Muscle of arm (tissue), 1 donor: ENCODE measurements at regions not wholly inside any gene's neighbourhood (a gene's known extent, or its start where the extent isn't known, plus 50 kb on each side); places are given as distances from the start of the nearest gene placed in this dataset.
A peak's percentile ranks its signal among the peaks of the same experiment; 100 is the strongest.
"Not testable (repeated sequence)": the region's sequence is repeated elsewhere in the genome, so short reads cannot be mapped to it uniquely, and the experiment has no call there.

Experiments used
- DNase-seq: peaks from one replicate; pipeline ENCODE4 v3.0.0-alpha.2; 2013

DNA sequence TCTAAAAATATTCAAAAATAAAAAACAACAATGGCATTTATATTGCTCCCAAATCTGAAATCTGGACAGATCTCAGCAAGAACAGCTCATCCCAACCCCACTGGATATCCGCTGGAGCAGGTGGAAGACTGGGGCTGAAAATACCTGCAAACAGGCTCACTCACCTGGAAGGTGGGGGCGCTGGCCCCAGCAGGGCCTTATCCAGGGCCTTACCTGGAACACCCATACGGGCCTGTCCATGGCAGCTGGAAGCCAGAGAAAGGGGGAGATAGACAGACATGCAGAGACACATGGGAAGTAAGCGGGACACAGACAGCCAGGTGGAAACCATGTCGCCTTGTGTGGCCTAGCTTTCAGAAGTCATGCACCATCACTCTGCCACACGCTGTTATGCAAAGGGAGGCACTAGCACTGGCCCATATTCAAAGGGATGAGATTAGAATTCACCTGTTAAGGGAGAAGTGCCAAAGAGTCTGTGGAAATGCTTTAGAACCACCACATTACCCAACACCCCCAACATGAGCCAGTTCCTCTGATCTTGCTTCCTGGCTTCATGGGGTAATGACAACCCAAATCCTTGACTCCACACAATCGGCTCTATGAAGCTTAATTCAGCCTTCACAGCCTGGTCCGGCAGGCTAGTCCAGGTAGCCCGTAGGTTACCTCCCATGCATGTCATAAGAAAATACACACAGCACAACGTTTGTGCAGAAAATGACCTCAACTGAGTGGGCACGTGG lies 99.0 kb upstream of the CDYL start:
- no peak for DNase-seq

DNA sequence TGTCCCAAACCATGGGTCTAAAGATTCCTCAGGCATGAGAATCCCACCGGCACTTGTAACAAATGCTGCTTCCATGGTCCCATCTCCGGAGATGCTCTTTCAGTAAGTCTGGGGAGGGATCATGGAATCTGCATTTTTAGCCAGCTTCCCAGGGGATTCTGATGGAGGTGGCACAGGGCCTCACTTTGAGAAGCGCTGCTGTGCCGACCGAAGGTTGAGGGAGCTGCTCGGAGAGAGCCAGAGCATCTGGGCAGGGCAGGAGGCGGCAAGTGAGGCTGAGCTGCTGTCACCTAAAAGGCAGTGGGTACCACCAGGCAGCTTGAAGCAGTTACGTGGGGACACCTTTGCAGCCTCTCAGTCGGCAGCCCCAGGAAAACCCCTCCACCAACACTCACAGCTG lies 100.2 kb upstream of the CDYL start:
- DNase-seq = no peak

DNA sequence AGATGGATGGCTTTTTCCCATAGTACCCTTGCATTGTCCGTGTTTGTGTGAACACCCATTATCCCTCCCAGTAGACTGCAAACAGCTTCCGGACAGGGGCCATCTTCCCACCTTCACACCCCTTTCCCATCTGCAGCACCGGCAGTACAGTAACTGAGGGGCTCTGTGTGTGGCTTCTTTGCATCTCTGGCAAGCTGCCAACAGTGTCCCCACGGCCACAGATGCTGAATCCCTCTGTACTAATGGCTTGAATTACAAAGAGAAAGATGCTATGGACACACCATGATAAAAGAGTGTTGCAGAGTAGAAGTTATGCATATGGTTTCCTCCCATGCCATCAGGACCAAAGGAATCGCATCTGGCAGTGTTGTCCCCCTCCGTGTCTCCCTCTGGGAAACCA lies 101.1 kb upstream of the CDYL start:
- no peak for DNase-seq

DNA sequence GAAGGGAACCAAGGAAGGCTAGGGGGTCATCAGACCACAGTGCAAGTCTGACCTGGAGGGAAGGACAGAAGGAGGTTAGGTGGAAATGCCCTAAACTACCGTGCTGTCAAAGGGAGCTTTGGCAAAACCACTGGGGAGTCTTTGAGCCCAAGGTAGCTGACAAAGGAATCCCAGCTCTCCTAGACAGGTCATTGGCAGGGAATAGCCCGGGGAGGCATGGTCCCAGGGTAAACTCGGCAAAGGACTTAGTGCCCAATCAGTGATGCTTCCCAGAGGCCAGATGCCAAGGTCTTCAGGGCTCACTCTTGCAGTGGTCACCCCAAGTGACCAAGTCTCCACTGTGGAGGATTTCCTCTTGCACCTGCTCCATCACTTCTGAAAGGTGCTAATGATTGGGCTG lies 102.3 kb upstream of the CDYL start:
- no peak for DNase-seq

DNA sequence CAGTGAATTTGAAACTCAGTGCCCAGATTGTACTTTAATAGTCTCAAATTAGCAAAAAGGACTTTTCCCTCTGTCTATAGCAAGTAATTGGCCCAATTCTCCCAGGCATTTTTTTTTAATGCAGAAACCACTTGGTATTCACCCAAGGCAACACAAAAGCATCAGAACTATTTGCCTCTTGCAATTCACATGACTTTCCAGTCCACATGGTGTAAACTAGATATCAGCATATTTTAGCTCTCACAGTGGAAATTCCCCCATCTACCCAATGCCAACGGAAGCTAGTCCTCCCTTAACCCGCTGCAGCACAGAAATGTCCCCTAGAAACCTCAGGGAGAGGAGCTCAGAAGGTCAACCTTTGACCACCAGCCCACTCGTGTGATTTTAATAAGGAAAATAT lies 103.4 kb upstream of the CDYL start:
- DNase-seq = no peak

DNA sequence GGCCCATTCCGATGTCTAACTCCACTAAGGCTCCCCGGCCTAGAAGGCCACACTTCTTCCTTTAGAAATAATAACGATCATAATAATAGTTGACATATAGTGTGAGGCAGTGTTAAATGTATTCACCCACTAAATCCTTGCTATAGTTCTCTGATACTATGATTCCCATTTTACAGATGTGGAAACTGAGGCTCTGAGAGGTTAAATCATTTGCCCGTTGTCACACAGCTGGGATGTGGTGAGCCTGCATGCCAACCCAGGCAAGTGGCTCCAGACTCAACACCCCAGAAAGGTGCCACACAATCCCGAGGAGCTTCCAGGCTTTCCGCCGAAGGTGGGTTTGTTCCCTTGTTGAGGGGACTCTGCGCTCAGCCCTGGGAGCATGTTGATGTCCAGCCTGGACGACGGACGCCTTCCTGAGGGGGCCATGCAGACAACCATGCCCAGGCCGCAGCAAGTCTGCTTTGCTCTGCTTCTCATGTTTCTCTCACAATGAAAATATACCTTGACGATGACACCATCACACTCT lies 104.6 kb upstream of the CDYL start:
- DNase-seq = no peak

DNA sequence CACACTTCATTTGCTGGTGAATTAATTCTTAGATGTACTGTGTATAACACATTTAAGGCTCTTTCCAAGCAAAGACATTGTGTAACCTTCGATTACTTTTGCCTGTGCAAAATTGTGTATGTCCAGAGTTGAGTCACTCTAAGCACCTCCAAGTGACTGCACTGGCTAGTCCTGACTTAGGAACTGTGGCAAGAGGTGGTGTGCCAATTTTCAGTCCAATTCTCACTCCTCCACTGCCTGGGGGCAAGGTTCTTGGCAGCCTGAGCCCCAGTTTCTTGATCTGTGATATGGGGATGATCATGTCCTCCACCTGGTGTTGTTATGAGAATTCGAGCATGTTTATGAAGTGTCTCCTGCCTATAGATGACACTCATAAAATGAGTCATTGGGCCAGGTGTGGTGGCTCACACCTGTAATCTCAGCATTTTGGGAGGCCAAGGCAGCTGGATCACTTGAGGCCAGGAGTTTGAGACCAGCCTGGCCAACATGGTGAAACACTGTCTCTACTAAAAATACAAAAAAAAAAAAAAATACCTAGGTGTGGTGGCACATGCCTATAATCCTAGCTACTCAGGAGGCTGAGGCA lies 105.3 kb upstream of the CDYL start:
- no peak for DNase-seq

DNA sequence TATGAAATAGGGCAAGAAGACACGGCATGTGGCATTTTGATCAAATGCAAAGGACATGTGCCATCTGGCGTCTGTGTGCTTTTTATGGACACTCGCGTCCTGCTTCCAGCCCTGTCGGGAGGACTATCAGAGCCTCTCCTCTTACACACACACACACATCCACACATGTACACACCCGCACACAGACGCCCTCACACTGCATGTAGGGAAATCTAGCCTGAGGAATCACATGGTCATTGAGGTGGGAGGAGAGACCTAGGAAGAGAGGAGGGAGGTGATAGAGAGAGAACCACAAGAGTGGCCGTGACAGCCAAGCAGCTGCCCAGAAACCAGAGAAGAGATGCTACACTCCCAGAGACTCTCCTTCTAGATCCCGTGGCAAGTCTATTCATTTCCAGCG lies 105.9 kb upstream of the CDYL start:
- DNase-seq = no peak

DNA sequence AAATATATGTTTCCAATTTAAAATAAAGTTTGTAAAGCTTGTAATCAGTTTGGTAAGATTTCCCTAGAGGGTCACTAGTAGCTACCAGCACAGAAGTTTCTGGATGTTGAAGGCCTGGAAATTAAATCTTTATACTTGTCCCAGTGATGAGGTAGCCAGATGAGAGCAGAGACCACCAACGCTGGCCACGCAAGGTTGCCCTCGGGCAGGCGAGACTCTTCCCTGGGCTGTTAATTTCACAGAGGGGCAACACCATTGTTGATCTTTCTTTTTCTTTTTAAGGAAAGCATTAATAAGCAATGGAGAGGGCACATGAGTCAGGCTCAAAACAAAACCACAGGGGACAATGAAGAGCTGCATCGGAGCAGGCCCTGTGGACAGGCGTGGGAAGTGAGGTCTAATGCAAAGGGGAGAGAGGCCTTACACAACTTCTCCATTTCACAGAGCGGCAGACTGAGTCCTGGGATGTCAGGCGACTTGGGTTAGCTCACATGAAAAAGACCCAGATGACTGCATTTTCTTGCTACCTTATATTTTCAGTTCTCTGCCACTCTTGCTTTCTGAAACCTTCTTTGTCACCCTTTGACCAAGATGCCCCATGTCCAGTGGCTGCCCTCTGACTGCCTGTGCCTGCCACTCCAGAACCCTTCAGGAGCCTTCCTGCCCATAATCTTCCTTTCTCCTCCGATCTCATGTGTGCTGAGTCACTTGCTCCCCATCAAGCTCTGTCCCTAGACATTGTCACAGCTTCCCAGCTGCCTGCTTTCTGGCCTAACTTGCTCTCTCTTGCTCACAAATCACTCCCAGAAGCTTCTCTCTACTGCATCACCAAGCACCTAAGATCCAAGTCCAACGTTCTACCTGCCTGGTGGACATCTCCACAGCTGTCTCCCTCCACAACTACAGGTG lies 107.7 kb upstream of the CDYL start:
- no peak for DNase-seq

DNA sequence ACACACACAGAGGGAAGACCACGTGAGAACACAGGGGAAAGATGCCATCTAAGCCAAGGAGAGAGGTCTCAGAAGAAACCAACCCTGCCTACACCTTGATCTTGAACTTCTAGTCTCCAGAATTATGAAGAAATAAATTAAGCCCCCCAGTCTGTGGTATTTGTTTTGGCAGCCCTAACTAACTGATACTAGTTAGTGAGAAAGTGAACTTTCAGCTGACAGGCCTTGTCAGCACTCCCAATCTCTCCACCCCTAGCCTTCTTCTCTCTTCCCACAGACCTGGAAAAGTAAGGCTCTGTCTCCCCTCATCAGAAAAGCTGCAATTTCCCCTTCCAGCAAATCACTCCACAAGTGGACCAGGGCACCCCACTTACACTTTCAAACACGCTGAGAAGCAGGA lies 108.6 kb upstream of the CDYL start:
- DNase-seq = no peak

DNA sequence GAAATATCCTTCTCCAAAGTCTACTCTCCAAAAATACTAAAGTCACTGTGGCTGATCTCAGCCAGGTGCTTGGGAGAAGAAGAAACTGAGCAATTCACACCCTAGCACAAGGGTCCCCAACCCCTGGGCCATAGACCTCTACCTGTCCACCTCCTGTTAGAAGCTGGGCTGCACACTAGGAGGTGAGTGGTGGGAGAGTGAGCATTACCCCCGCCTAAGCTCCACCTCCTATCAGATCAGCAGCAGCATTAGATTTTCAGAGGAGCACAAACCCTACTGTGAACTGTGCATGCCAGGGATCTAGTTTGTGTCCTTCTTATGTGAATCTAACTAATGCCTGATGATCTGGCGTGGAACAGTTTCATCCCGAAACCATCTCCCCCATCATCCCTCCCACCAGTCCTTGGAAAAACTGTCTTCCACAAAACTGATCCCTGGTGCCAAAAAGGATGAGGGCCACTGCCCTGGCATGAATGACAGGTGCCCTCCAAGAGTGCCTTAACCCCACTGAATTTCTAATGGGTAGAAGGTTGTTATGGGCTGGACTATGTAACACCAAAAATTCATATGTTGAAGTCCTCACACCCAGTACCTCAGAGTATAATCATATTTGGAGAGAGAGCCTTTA lies 109.2 kb upstream of the CDYL start:
- no peak for DNase-seq

DNA sequence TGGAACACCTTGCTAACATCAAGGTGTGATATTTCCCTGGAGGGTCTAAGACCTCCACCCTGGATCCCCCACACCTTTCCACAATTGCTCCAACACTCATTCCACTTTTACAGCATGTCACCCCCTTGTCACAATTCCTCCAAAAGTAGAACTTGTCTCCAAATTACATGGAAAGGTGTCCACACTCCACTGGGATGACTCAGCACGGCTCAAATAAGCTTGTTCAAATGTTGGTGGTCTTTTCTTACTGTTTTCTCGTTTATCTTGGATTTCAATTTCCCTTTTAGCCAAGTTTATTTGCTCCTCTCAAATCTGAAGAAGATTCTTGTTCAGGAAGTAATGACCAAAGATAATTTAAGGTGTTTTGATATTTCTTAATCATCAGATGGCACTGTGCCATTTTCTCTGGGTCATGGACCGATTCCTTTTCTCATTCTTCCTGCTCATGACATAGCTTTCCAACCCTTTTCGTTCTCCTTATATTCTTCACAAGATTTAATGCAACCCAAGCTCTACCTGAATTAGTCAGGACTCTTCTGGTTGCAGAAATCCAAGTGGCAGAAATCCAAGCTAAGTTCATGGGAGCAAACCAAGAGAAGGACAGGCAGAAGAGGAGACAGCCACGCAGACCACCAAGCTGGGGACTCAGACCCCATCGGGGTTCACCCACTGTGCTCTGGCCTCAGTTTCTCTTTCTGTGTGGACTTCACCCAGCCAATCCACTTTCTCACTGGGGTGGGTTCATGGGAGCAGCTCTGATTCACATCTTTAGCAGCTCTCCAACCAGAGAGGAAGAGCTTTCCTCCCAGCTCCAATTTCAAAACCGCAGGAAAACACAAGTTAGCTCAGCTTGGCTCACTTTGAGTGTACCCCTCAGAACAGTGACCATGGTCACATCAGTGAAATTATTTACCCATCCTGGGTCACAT lies 110.5 kb upstream of the CDYL start:
- no peak for DNase-seq

DNA sequence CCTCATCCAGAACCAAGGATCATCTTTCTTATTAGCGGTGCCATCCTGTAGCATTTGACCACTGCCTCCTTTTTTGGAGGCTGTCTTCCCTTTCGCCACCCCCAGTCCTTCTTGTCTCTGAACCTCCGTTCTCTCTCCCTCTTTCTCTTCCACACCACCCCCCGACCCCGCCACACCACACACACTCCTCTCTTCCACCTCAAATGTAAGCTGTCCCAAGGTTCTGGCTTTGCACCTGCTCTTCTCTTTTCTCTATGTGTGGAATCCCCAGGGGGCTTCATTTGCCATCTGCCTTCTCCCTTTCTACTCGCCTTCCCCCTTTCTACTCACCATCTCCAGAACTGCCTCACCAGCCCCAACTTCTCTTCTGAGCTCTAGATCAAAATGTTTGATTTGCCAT lies 111.3 kb upstream of the CDYL start:
- DNase-seq = no peak

DNA sequence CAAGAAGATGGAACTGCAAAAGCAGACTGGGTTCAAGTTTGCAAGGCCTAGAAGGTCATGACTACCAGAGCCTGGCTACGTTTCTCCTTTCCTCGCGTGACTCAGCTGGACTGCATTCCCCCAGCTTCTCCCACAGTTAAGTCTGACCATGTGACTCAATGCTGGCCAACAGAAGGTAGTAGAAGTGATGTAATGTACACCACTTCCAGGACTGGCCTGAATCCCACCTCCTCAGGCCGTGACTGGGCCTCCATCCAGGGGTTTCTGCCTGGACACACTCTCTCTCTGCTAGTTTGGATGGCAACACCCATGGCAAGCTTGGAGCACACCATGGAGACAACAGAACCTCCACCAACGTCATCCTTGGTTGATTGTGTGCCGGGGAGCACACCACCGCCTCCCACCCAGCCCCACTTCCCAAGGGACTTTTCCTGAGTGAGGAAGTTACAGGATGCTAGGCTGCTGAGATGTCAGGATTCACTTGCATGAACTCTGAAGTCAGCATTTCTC lies 112.0 kb upstream of the CDYL start:
- DNase-seq = peak; percentile 90

DNA sequence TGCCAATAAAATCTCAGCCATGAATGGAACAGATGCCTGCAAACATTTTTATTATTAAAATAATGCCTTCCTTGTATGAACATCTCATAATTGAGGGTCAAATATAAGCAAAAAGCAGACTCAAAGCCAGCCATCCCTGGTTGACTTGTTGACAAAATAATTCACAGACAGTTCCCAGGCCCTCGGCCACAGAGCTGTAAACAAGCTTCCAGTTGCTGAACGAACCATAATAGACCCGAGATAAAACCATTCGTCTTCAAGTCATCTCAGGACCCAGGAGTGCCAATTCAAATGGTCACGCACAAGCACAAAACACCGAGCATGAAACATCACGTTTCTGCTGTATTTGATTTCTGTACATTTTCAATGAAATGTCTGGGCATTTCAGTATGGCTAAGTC lies 113.3 kb upstream of the CDYL start:
- DNase-seq = no peak

DNA sequence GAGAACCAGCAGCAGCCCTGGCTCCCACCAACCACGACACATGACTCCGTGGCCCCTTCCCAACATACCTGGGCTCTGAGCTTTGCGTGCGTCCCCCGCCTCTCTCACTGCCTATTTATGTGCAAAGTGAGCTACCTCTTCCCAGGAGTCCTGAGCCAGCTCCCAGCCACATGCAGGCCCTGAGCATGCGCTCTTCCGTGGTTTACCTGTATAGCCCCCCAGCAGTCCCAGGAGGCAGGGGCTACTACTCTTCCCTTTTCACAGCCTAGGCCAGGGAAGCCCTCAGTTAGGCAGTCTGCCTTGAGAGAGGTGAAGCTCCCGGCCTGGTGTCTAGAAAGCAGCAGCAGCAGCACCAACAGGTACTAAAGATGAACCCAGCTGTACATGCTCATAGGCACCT lies 114.8 kb upstream of the CDYL start:
- DNase-seq = no peak

DNA sequence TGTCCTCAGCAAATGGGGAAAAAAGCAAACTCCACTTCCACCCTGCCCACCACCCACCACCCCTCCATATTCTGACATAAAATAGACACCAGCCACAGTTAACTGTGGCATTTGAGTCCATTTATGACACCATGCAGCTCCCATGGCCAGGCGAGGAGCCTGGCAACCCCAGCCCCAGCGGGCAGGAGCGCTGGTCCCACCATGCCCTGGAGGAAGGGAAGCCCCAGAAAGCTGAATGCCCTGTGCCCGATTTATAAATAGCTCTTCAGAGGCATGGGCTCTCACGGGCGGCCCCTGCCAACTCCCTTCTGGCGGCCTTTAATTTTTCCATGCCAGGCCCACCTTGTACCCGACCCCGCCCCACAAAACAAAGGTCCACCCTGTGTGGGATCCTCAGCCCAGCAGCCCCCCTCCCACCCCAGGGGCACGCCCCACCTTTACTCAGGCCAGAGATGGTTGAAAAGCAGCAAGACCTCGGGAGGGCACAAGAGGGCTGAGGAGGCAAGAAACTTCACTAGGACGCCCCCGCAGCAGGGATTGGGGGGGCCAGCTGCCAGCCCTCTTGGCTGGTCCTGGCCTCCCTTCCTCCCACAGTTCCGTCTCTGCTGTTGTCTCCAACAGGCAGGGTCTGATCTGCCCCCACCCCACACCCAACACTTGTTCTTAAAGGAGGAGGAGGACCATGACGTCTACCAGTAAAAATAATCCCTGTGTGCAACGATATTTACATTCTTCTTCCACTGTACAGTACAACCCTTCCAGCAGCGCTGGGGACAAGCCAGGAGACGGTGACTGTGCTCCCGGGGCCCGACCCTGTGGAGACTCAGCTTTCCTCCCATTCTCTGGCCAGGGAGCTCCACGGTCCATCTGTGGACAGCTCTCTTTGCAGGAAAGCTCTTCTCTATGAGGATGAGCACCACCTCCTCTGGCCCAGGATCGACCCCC lies 115.6 kb upstream of the CDYL start:
- DNase-seq = no peak

DNA sequence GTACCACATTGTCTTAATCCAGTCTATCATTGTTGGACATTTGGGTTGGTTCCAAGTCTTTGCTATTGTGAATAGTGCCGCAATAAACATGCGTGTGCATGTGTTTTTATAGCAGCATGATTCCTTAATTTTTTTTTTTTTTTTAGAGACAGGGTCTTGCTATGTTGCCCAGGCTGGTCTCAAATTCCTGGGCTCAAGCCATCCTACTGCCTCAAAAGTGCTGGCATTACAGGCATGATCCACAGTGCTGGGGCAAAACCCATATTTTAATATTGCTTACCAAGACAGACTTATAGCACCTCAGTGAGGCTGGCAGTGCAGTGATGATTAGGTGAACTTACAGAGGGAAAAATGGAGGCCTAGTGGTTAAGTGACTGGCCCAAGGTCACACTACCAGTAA lies 116.5 kb upstream of the CDYL start:
- DNase-seq = not testable (repeated sequence)

DNA sequence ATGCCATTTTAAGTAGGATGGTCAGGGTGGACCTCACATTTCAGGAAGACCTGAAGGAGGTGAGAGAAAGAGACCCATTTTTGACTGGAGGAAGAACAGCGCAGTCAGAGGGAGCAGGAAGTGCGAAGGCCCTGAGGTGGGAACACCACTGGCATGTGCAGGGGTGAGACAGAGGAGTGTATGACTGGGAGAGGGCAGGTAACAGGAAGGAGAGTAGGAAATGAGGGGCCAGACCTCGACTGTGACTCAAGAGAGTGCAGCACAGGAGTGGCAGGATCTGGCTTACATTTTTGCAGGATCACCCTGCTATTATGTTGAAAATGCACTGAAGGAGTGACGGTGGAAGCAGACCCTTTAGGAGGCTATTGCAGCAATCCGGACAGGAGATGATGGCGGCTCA lies 117.7 kb upstream of the CDYL start:
- no peak for DNase-seq

DNA sequence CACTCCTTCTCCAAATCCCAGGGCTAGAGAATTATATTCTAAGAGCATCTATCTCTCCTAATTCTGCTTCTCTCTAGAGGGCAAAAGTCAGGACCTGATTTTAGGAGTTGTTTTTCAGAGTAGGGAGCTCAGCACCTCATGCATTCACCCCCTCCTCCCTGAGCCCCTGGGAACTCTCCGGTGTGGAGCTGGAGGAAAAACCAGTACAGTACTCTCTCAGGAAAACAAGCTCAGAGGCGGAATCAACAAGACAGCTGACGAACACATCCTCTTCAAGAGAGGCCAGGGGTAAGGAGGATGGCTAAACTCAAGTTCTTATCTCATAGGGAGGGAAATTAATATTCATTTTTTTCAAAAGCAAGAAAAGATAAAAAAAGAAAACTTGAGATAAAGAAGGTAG lies 120.1 kb upstream of the CDYL start:
- DNase-seq = no peak
